ENCODE measurements at regions not wholly inside any gene's neighbourhood (a gene's known extent, or its start where the extent isn't known, plus 50 kb on each side); places are given as distances from the start of the nearest gene placed in this dataset.

DNA sequence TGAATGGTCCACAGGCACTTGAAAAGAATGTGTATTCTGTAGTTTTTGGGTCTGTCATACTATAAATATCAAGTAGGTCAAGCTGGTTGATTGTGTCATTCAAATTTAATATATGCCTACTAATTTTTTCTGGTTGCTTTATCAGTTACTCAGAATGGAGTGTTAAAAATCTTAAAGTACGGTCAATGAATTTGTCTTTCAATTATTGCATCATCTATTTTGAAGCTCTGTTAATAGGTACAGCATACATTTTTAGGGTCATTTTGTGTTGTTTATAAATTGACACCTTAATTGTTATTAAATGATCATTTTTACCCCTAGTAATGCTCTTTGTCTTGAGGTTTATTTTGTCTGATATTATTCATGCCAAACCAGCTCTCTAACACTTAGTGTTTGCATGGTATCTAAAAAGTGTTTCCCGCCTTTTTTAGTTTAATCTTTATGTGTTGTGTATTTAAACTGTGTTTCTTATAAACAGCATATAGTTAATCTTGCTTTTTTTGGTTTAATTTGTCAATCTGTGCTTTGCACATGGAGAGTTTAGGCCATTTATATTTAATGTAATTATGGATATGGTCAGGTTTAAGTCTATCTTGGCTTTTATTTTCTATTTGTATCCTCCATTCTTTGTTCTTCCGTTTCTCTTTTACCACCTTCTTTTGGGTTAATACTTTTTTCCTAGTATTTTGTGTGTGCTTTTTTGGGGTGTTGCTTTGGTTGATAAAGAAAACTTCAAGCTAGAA lies 204.9 kb upstream of the EEF2KMT start:
- intact Hi-C loops (cut with micrococcal nuclease; ENCODE audit: unreplicated experiment), result no loop called here
- Histone ChIP-seq H4K20me1 (ENCODE audit: insufficient read depth, low read length) (no peaks in the 10 kb centered on the region), H3K36me3 (replicated peaks in 1 of 2; ENCODE audit: control insufficient read depth in 1 of 2, insufficient read depth in 2 of 2, low read length in 2 of 2) (no peaks in the 10 kb centered on the region), H3K79me2 (ENCODE audit: insufficient read depth, low read length) (no peaks in the 10 kb centered on the region), H3K27ac (ENCODE audit: extremely low read length, insufficient read depth, low read length) (no peak overlapping the region), H2AFZ (ENCODE audit: low read length) (no peak overlapping the region), H3K4me3 (replicated peaks in 1 of 3; ENCODE audit: insufficient read depth in 1 of 3, low read depth in 2 of 3, low read length in 3 of 3) (no peak overlapping the region), H3K9ac (ENCODE audit: insufficient read depth, low read depth, low read length) (no peak overlapping the region), H3K9me3 (ENCODE audit: low read length) (no peaks in the 10 kb centered on the region), H3K4me1 (ENCODE audit: insufficient read depth, low read length) (no peaks in the 10 kb centered on the region), H3K27me3 (ENCODE audit: control insufficient read depth in 1 of 2, insufficient read depth in 2 of 2, low read length in 2 of 2) (no peaks in the 10 kb centered on the region), H3K4me2 (ENCODE audit: low read depth, low read length) (no peak overlapping the region)
- ChIA-PET CTCF (ENCODE audit: low intra/inter-chr PET ratio, low total read pairs) (no interaction called here), POLR2A (no interaction called here)
- FAIRE-seq (no peak), ATAC-seq (no peak), DNase-seq (ENCODE audit: low spot score) (no peak)
- WGBS (ENCODE audit: low lambda C conversion rate), result 22% methylated on average over 3 of the region's 3 CpGs
- TF ChIP-seq BCL6 (CRISPR knock-in tag; IDR thresholded peaks at IDR 0.05) (no peak), EZH2 (conservative IDR thresholded peaks at IDR 0.05; ENCODE audit: low read depth, low read length) (no peak), FOSL1 (CRISPR knock-in tag; IDR thresholded peaks at IDR 0.05; ENCODE audit: borderline replicate concordance) (no peak), GATA4 (IDR thresholded peaks at IDR 0.05; ENCODE audit: borderline replicate concordance, low read depth) (no peak), MED13 (CRISPR knock-in tag; IDR thresholded peaks at IDR 0.05) (no peak), ZMYM3 (CRISPR knock-in tag; IDR thresholded peaks at IDR 0.05) (no peak), ZNF670 (CRISPR knock-in tag; IDR thresholded peaks at IDR 0.05; ENCODE audit: borderline replicate concordance) (no peak), ATF4 (CRISPR knock-in tag; IDR thresholded peaks at IDR 0.05) (peak in 1 of 2 experiments; percentile 82; a peak in 2 of 4 replicates), ATF7 (IDR thresholded peaks at IDR 0.05) (peak; percentile 89), ATF7 (CRISPR knock-in tag; IDR thresholded peaks at IDR 0.05) (no peak), AKAP8 (CRISPR knock-in tag; IDR thresholded peaks at IDR 0.05) (no peak), WIZ (CRISPR knock-in tag; IDR thresholded peaks at IDR 0.05) (no peak), FOXP4 (CRISPR knock-in tag; IDR thresholded peaks at IDR 0.05) (no peak), CEBPB (IDR thresholded peaks at IDR 0.05; ENCODE audit: borderline replicate concordance, low read depth, low read length) (peak; percentile 71)
- TF ChIP-seq, protein P1, sequence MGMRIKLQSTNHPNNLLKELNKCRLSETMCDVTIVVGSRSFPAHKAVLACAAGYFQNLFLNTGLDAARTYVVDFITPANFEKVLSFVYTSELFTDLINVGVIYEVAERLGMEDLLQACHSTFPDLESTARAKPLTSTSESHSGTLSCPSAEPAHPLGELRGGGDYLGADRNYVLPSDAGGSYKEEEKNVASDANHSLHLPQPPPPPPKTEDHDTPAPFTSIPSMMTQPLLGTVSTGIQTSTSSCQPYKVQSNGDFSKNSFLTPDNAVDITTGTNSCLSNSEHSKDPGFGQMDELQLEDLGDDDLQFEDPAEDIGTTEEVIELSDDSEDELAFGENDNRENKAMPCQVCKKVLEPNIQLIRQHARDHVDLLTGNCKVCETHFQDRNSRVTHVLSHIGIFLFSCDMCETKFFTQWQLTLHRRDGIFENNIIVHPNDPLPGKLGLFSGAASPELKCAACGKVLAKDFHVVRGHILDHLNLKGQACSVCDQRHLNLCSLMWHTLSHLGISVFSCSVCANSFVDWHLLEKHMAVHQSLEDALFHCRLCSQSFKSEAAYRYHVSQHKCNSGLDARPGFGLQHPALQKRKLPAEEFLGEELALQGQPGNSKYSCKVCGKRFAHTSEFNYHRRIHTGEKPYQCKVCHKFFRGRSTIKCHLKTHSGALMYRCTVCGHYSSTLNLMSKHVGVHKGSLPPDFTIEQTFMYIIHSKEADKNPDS (CRISPR knock-in tag; IDR thresholded peaks at IDR 0.05), result no peak
- in situ Hi-C loops (cut with HindIII; ENCODE audit: extremely low pct_ligation_motif_present, low pct_unique_long_range_greater_than_20kb), result no loop called here
- no TSS peak for BruUV-seq (replicated peaks)

Measured in HepG2 (cell line).